Fibroblast of gingiva (primary cell): ENCODE measurements at regions not wholly inside any gene's neighbourhood (a gene's known extent, or its start where the extent isn't known, plus 50 kb on each side); places are given as distances from the start of the nearest gene placed in this dataset.
"Not testable (repeated sequence)": the region's sequence is repeated elsewhere in the genome, so short reads cannot be mapped to it uniquely, and the experiment has no call there.

ENCODE experiments used
- DNase-seq: peaks from one replicate; pipeline ENCODE4 v3.0.0-alpha.2; 2011; ENCODE audit warnings: low read depth

GRCh38 chr7:118944271-118944670 lies 719.8 kb downstream of the ANKRD7 start:
- no peak for DNase-seq

- DNase-seq = no peak
These were observed 721.6 kb downstream of the ANKRD7 start for GRCh38 chr7:118945911-118946682.

GRCh38 chr7:118948508-118948907 lies 724.0 kb downstream of the ANKRD7 start:
- DNase-seq = no peak

- DNase-seq = peak; percentile 3
These were observed 724.5 kb downstream of the ANKRD7 start for GRCh38 chr7:118949031-118949430.

GRCh38 chr7:118956285-118956684 lies 731.8 kb downstream of the ANKRD7 start:
- not testable (repeated sequence) for DNase-seq

GRCh38 chr7:118969370-118969769 lies 744.9 kb downstream of the ANKRD7 start:
- DNase-seq = no peak

- DNase-seq = no peak
These were observed 747.2 kb downstream of the ANKRD7 start for GRCh38 chr7:118971706-118972105.

GRCh38 chr7:118974836-118975235 lies 750.3 kb downstream of the ANKRD7 start:
- DNase-seq = peak; percentile 30

- peak; percentile 74 for DNase-seq
These were observed 770.8 kb downstream of the ANKRD7 start for GRCh38 chr7:118995350-118995749.

- no peak for DNase-seq
These were observed 782.7 kb downstream of the ANKRD7 start for GRCh38 chr7:119007236-119007635.

- no peak for DNase-seq
These were observed 786.1 kb downstream of the ANKRD7 start for GRCh38 chr7:119010635-119011034.

GRCh38 chr7:119026391-119026790 lies 801.9 kb downstream of the ANKRD7 start:
- DNase-seq = no peak

GRCh38 chr7:119028736-119029135 lies 804.2 kb downstream of the ANKRD7 start:
- no peak for DNase-seq

GRCh38 chr7:119032136-119032535 lies 807.6 kb downstream of the ANKRD7 start:
- not testable (repeated sequence) for DNase-seq

GRCh38 chr7:119033641-119034040 lies 809.1 kb downstream of the ANKRD7 start:
- no peak for DNase-seq

- peak; percentile 4 for DNase-seq
These were observed 813.4 kb downstream of the ANKRD7 start for GRCh38 chr7:119037941-119038340.

- no peak for DNase-seq
These were observed 821.6 kb downstream of the ANKRD7 start for GRCh38 chr7:119046068-119046467.

GRCh38 chr7:119065966-119066365 lies 841.5 kb downstream of the ANKRD7 start:
- no peak for DNase-seq

GRCh38 chr7:119086026-119086425 lies 861.5 kb downstream of the ANKRD7 start:
- no peak for DNase-seq

GRCh38 chr7:119090851-119091250 lies 866.3 kb downstream of the ANKRD7 start:
- peak; percentile 40 for DNase-seq

- DNase-seq = no peak
These were observed 872.2 kb downstream of the ANKRD7 start for GRCh38 chr7:119096683-119097082.

- DNase-seq = not testable (repeated sequence)
These were observed 876.2 kb downstream of the ANKRD7 start for GRCh38 chr7:119100611-119101258.

GRCh38 chr7:119102291-119102690 lies 877.8 kb downstream of the ANKRD7 start:
- DNase-seq = no peak

GRCh38 chr7:119105381-119105780 lies 880.9 kb downstream of the ANKRD7 start:
- no peak for DNase-seq
